ENCODE measurements at regions not wholly inside any gene's neighbourhood (a gene's known extent, or its start where the extent isn't known, plus 50 kb on each side); places are given as distances from the start of the nearest gene placed in this dataset.
"Not testable (repeated sequence)": the region's sequence is repeated elsewhere in the genome, so short reads cannot be mapped to it uniquely, and the experiment has no call there.

GRCh38 chr6:167219079-167219478 is 61.3 kb upstream of the GPR31 start:
- not testable (repeated sequence) for H3K4me3 Mint-ChIP-seq, DNase-seq

DNA sequence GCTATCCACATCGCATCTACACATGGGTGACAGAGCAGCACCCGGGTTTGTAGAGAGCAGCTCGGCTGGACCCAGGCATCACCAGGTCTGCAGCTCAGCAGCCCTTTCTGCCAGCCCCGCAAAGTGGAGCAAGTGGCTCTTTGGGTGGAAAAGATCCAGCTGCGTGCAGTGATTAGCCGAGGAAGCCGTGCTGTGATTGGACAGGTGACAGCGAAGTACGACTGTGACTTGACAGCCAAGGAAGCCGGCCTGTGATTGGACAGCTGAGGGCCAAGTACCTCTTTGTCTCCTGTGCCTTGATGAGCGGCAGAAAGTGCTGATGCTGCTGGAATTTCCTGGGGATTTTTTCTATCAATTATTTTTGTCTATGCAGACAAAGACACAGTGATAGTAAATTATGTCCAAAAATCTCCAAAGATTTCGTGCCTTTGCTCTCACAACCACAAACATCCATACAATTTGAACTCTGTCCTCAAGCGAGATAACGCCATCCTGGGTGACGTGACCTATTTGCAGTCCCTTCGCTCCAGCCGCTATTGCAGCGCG is 62.3 kb upstream of the GPR31 start:
- Mint-ChIP-seq H3K4me3 (no peak overlapping the region), H3K27me3 (peaks cover 20% of the 10 kb centered on the region), H3K36me3 (ENCODE audit: low read depth) (no peaks in the 10 kb centered on the region), H3K27ac (no peak overlapping the region), H3K4me1 (no peaks in the 10 kb centered on the region)
- ATAC-seq (no peak), DNase-seq (no peak)
- H3K9me3 ChIP-seq (ENCODE audit: control insufficient read depth, low read length, poor library complexity, severe bottlenecking), result no peaks in the 10 kb centered on the region

More at GRCh38 chr6:167219079-167219478, 61.3 kb upstream of the GPR31 start:
- peaks cover 12% of the 10 kb centered on the region for H3K27me3 Mint-ChIP-seq
- not testable (repeated sequence) for H3K9me3 ChIP-seq (ENCODE audit: control insufficient read depth, low read length, poor library complexity, severe bottlenecking); H3K4me1 Mint-ChIP-seq; H3K36me3 Mint-ChIP-seq (ENCODE audit: low read depth); ATAC-seq; H3K27ac Mint-ChIP-seq

- no peak overlapping the region for H3K27ac Mint-ChIP-seq
- no peaks in the 10 kb centered on the region for H3K9me3 ChIP-seq (ENCODE audit: control insufficient read depth, low read length, poor library complexity, severe bottlenecking)
- no peaks in the 10 kb centered on the region for H3K36me3 Mint-ChIP-seq (ENCODE audit: low read depth)
- H3K4me3 Mint-ChIP-seq, result no peak overlapping the region
- H3K27me3 Mint-ChIP-seq, result peaks cover 31% of the 10 kb centered on the region
- ATAC-seq (no peak), DNase-seq (no peak)
- no peaks in the 10 kb centered on the region for H3K4me1 Mint-ChIP-seq
These were observed 63.8 kb upstream of the GPR31 start for GRCh38 chr6:167221400-167222201.

DNA sequence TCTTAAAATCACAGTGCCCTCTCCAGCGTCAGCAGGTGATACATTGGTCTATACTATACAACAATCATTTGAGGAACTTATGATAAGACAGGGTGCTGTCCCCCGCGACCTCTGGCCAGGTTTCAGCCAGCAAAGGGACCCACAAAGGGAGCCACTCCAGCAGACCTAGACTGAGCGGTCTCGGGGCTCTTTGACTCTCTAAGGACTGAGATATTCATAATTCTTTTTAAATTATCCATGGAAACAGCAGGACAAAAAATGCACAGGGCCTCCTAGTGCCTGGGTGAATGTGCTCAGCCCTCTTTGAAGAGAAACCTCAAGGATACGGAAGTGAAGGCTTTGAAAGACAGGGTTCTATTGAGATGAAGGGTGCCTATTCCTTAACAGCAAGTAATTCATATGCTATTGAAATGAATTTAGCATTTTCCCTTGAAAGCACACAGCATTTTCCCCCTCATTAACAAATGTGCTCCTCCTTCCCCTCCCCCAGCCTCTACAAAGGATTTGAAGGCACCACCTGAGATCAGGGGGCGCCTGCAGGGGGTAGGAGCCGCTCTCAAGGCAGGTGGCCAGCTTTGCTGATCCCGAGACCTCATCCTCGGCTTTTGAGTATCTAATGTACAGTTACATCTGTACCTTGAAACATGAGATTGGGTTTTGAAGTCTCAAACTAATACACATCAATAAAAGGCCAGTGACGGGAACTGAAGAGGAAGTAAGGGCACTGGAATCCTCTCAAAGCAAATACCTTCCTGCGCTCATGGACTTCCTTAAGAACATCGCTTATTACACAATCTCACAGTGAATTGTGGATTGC is 65.3 kb upstream of the UNC93A start:
- not testable (repeated sequence) for H3K4me3 Mint-ChIP-seq

GRCh38 chr6:167226383-167226685 is 64.8 kb upstream of the UNC93A start:
- no peak for ATAC-seq
- peaks cover 67% of the 10 kb centered on the region for H3K27me3 Mint-ChIP-seq
- DNase-seq, result no peak
- peaks cover 3% of the 10 kb centered on the region for H3K4me1 Mint-ChIP-seq
- H3K9me3 ChIP-seq (ENCODE audit: control insufficient read depth, low read length, poor library complexity, severe bottlenecking), result no peaks in the 10 kb centered on the region
- H3K4me3 Mint-ChIP-seq, result no peak overlapping the region
- peaks cover 3% of the 10 kb centered on the region for H3K36me3 Mint-ChIP-seq (ENCODE audit: low read depth)
- H3K27ac Mint-ChIP-seq, result no peak overlapping the region

More for the DNA sequence above, 65.3 kb upstream of the UNC93A start:
- H3K4me1 Mint-ChIP-seq; H3K9me3 ChIP-seq (ENCODE audit: control insufficient read depth, low read length, poor library complexity, severe bottlenecking); ATAC-seq; H3K27ac Mint-ChIP-seq; DNase-seq; H3K36me3 Mint-ChIP-seq (ENCODE audit: low read depth): not testable (repeated sequence)
- H3K27me3 Mint-ChIP-seq, result peaks cover 64% of the 10 kb centered on the region

GRCh38 chr6:167226791-167227190 is 64.3 kb upstream of the UNC93A start:
- Mint-ChIP-seq H3K27ac (no peak overlapping the region), H3K27me3 (peaks cover 70% of the 10 kb centered on the region), H3K4me1 (peaks cover 3% of the 10 kb centered on the region), H3K36me3 (ENCODE audit: low read depth) (peaks cover 3% of the 10 kb centered on the region), H3K4me3 (no peak overlapping the region)
- no peaks in the 10 kb centered on the region for H3K9me3 ChIP-seq (ENCODE audit: control insufficient read depth, low read length, poor library complexity, severe bottlenecking)
- DNase-seq (no peak), ATAC-seq (no peak)

- Mint-ChIP-seq H3K36me3 (ENCODE audit: low read depth) (peaks cover 3% of the 10 kb centered on the region), H3K4me3 (no peak overlapping the region), H3K27me3 (peaks cover 80% of the 10 kb centered on the region)
These were observed 63.1 kb upstream of the UNC93A start for GRCh38 chr6:167227984-167228383.

DNA sequence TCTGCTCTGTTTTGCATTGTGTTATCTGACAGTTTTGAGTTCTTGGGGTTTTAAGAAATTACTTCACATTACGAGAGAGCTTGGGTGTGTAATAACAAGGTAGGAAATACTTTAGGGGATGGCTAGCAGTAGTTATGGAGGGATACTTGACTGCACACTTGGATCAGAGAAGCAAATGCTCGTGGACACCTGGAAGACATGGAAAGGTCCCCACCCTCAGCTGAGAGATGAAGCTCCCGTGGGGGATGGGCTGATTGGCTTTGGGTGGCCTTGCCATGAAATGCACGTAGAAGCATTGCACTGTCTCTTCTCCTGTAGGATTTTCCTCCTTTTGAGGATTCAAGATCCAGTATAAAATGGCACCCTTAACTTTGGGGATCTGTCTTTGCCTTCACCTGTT is 61.5 kb upstream of the UNC93A start:
- ATAC-seq (no peak), DNase-seq (no peak)
- Mint-ChIP-seq H3K4me3 (no peak overlapping the region), H3K27ac (no peak overlapping the region), H3K27me3 (peaks cover 89% of the 10 kb centered on the region), H3K4me1 (peaks cover 5% of the 10 kb centered on the region), H3K36me3 (ENCODE audit: low read depth) (peaks cover 3% of the 10 kb centered on the region)
- H3K9me3 ChIP-seq (ENCODE audit: control insufficient read depth, low read length, poor library complexity, severe bottlenecking), result no peaks in the 10 kb centered on the region

More at GRCh38 chr6:167227984-167228383, 63.1 kb upstream of the UNC93A start:
- no peaks in the 10 kb centered on the region for H3K9me3 ChIP-seq (ENCODE audit: control insufficient read depth, low read length, poor library complexity, severe bottlenecking)
- no peak overlapping the region for H3K27ac Mint-ChIP-seq
- H3K4me1 Mint-ChIP-seq, result peaks cover 3% of the 10 kb centered on the region
- no peak for DNase-seq
- ATAC-seq, result no peak

GRCh38 chr6:167230288-167230687 is 60.8 kb upstream of the UNC93A start:
- no peaks in the 10 kb centered on the region for H3K9me3 ChIP-seq (ENCODE audit: control insufficient read depth, low read length, poor library complexity, severe bottlenecking)
- Mint-ChIP-seq H3K27me3 (peaks cover 88% of the 10 kb centered on the region), H3K4me1 (peaks cover 5% of the 10 kb centered on the region), H3K27ac (no peak overlapping the region), H3K4me3 (no peak overlapping the region), H3K36me3 (ENCODE audit: low read depth) (peaks cover 3% of the 10 kb centered on the region)
- ATAC-seq (no peak), DNase-seq (no peak)

GRCh38 chr6:167232356-167232755 is 58.8 kb upstream of the UNC93A start:
- Mint-ChIP-seq H3K27ac (no peak overlapping the region), H3K4me3 (no peak overlapping the region), H3K4me1 (peaks cover 5% of the 10 kb centered on the region), H3K27me3 (peaks cover 77% of the 10 kb centered on the region), H3K36me3 (ENCODE audit: low read depth) (peaks cover 3% of the 10 kb centered on the region)
- ATAC-seq (no peak), DNase-seq (no peak)
- H3K9me3 ChIP-seq (ENCODE audit: control insufficient read depth, low read length, poor library complexity, severe bottlenecking), result no peaks in the 10 kb centered on the region

- Mint-ChIP-seq H3K27me3 (peaks cover 69% of the 10 kb centered on the region), H3K4me3 (no peak overlapping the region), H3K27ac (no peak overlapping the region), H3K4me1 (peaks cover 2% of the 10 kb centered on the region), H3K36me3 (ENCODE audit: low read depth) (no peaks in the 10 kb centered on the region)
- H3K9me3 ChIP-seq (ENCODE audit: control insufficient read depth, low read length, poor library complexity, severe bottlenecking), result no peaks in the 10 kb centered on the region
- DNase-seq, result no peak
- ATAC-seq, result no peak
These were observed 57.6 kb upstream of the UNC93A start for GRCh38 chr6:167233490-167233889.

DNA sequence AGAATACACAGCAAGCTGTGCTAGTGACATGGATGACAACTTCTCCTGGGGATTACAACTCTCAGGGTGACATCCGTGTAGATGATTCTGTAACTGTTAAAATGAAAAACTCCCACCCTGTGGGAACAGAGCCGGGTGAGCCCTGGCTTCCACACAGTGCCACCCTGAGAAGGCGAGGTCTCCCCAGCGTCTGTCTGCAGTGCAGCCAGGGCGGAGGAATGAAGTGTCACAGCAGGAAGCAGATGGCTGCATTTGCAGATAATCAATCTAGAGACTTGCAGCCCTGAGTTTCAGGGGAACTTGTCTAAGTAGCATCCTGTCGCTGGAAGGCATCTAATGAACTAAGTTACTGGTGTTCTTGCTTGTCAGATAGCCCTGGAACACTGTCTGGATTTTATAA is 56.5 kb upstream of the UNC93A start:
- DNase-seq; H3K4me3 Mint-ChIP-seq; H3K9me3 ChIP-seq (ENCODE audit: control insufficient read depth, low read length, poor library complexity, severe bottlenecking); H3K4me1 Mint-ChIP-seq; H3K36me3 Mint-ChIP-seq (ENCODE audit: low read depth); H3K27ac Mint-ChIP-seq; ATAC-seq: not testable (repeated sequence)
- H3K27me3 Mint-ChIP-seq, result peaks cover 63% of the 10 kb centered on the region

- no peak for DNase-seq
- Mint-ChIP-seq H3K4me1 (peaks cover 2% of the 10 kb centered on the region), H3K27ac (no peak overlapping the region), H3K36me3 (ENCODE audit: low read depth) (no peaks in the 10 kb centered on the region), H3K27me3 (peaks cover 63% of the 10 kb centered on the region), H3K4me3 (no peak overlapping the region)
- H3K9me3 ChIP-seq (ENCODE audit: control insufficient read depth, low read length, poor library complexity, severe bottlenecking), result no peaks in the 10 kb centered on the region
- no peak for ATAC-seq
These were observed 56.1 kb upstream of the UNC93A start for GRCh38 chr6:167235005-167235404.

Measured in T-helper 17 cell (primary cell).